ENCODE measurements at regions not wholly inside any gene's neighbourhood (a gene's known extent, or its start where the extent isn't known, plus 50 kb on each side); places are given as distances from the start of the nearest gene placed in this dataset.

DNA sequence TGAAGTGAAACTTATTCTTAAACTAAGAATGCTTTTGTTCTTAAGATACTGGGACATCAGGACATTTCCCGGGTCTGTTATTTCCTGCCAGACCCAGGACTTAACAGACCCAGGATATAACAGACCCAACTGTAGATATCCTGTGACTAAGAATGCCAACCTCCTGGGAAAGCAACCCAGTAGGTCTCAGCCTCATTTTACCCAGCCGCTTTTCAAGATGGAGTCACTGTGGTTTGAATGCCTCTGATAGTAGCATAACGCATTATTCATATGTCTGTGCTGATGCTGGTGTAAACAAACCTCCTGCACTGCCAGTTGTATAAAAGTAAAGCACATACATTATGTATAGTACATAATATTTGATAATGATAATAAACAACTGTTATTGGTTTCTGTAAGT, 185.8 kb upstream of the GPRIN3 start (continued):
- TF ChIP-seq, protein P1, sequence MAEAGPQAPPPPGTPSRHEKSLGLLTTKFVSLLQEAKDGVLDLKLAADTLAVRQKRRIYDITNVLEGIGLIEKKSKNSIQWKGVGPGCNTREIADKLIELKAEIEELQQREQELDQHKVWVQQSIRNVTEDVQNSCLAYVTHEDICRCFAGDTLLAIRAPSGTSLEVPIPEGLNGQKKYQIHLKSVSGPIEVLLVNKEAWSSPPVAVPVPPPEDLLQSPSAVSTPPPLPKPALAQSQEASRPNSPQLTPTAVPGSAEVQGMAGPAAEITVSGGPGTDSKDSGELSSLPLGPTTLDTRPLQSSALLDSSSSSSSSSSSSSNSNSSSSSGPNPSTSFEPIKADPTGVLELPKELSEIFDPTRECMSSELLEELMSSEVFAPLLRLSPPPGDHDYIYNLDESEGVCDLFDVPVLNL (IDR thresholded peaks at IDR 0.05; ENCODE audit: low read depth, low read length): no peak
- TF ChIP-seq, protein P2, sequence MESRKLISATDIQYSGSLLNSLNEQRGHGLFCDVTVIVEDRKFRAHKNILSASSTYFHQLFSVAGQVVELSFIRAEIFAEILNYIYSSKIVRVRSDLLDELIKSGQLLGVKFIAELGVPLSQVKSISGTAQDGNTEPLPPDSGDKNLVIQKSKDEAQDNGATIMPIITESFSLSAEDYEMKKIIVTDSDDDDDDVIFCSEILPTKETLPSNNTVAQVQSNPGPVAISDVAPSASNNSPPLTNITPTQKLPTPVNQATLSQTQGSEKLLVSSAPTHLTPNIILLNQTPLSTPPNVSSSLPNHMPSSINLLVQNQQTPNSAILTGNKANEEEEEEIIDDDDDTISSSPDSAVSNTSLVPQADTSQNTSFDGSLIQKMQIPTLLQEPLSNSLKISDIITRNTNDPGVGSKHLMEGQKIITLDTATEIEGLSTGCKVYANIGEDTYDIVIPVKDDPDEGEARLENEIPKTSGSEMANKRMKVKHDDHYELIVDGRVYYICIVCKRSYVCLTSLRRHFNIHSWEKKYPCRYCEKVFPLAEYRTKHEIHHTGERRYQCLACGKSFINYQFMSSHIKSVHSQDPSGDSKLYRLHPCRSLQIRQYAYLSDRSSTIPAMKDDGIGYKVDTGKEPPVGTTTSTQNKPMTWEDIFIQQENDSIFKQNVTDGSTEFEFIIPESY (IDR thresholded peaks at IDR 0.05): no peak
- no peak for TF ChIP-seq SUZ12 (IDR thresholded peaks at IDR 0.05; ENCODE audit: unreplicated experiment)
- TF ChIP-seq KDM1A (IDR thresholded peaks at IDR 0.05; ENCODE audit: borderline replicate concordance): no peak
- TF ChIP-seq TARDBP (IDR thresholded peaks at IDR 0.05; ENCODE audit: borderline replicate concordance): no peak
- TF ChIP-seq ZZZ3 (IDR thresholded peaks at IDR 0.05; ENCODE audit: control insufficient read depth, insufficient read length, low read depth): no peak
- no peak for TF ChIP-seq SMARCA5 (IDR thresholded peaks at IDR 0.05)
- no peak for TF ChIP-seq CHD2 (IDR thresholded peaks at IDR 0.05; ENCODE audit: borderline replicate concordance, low read depth, low read length)
- no peak for TF ChIP-seq YY1 (IDR thresholded peaks at IDR 0.05; ENCODE audit: low read depth, low read length)
- no peak for TF ChIP-seq RBBP5 (conservative IDR thresholded peaks at IDR 0.05)
- no peak for TF ChIP-seq DPF2 (IDR thresholded peaks at IDR 0.05)
- TF ChIP-seq BCL11A (IDR thresholded peaks at IDR 0.05; ENCODE audit: low read depth, low read length): no peak

DNA sequence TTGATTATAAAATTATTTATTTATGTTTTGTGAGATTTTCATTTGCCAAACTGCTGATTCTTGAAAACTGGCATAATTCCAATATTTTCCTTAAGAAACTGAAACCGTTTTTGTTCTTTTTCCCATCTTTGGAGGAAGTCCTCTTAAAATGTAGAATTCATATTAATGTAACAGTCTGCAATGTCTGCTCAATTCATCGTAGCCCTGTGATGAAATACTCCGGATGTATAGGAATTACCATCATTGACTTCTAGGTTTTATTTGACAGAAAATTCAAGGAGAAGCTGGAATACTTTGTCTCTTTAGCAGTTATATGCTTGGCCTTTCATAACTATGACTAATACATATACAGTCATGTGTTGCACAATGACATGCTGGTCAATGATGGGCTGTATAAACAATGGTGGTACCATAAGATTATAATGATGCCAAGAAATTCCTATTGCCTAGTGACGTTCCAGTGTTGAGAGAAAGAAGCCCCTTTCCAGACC, 185.0 kb upstream of the GPRIN3 start:
- RAD21 ChIA-PET (ENCODE audit: unreplicated experiment): no interaction called here
- Histone ChIP-seq H3K4me2 (ENCODE audit: control insufficient read depth, insufficient read depth) (no peak overlapping the region), H4K20me1 (ENCODE audit: control insufficient read depth, insufficient read depth) (no peaks in the 10 kb centered on the region), H3K4me1 (ENCODE audit: control insufficient read depth, insufficient read depth, low read length) (no peaks in the 10 kb centered on the region), H3K9ac (ENCODE audit: control insufficient read depth, insufficient read depth, low read length) (no peak overlapping the region), H2AFZ (ENCODE audit: control insufficient read depth, low read depth, low read length) (no peak overlapping the region), H3K4me3 (no peak overlapping the region), H3K27ac (ENCODE audit: control insufficient read depth, insufficient read depth) (no peak overlapping the region), H3K9me3 (replicated peaks; ENCODE audit: control insufficient read depth, insufficient read depth, low read length) (no peaks in the 10 kb centered on the region; the same call in 2 of the 3 replicates), H3K27me3 (replicated peaks in 1 of 2; ENCODE audit: control insufficient read depth in 2 of 2, insufficient read depth in 2 of 2, low read length in 1 of 2) (no peaks in the 10 kb centered on the region), H3K79me2 (ENCODE audit: control insufficient read depth, insufficient read depth, low read length) (no peaks in the 10 kb centered on the region), H3K36me3 (ENCODE audit: control insufficient read depth in 2 of 2, insufficient read depth in 2 of 2, low read length in 1 of 2) (no peaks in the 10 kb centered on the region)
- ATAC-seq: no peak
- intact Hi-C loops (cut with micrococcal nuclease; ENCODE audit: unreplicated experiment): no loop called here
- CTCF ChIA-PET: interaction anchor here (1.2 kb wide), 1 partner anchor 10 kb away, joined by 3 read pairs; no protein-coding TSS in a partner anchor
- in situ Hi-C loops (cut with MboI): no loop called here
- BruUV-seq (replicated peaks): no TSS peak
- TF ChIP-seq IKZF1 (conservative IDR thresholded peaks at IDR 0.05) (no peak), NFIC (IDR thresholded peaks at IDR 0.05; ENCODE audit: low read depth, low read length) (no peak), JUND (IDR thresholded peaks at IDR 0.05; ENCODE audit: low read depth, low read length) (no peak), GABPA (IDR thresholded peaks at IDR 0.05; ENCODE audit: low read depth) (no peak), EZH2 (IDR thresholded peaks at IDR 0.05; ENCODE audit: borderline replicate concordance, control insufficient read depth, low read depth, low read length) (no peak), STAT1 (conservative IDR thresholded peaks at IDR 0.05) (no peak), CEBPB (IDR thresholded peaks at IDR 0.05; ENCODE audit: borderline replicate concordance in 1 of 2, low read depth in 2 of 2, low read length in 2 of 2) (no peak)
- TF ChIP-seq, protein P3, sequence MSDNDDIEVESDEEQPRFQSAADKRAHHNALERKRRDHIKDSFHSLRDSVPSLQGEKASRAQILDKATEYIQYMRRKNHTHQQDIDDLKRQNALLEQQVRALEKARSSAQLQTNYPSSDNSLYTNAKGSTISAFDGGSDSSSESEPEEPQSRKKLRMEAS (IDR thresholded peaks at IDR 0.05; ENCODE audit: low read depth, low read length): no peak
- TF ChIP-seq, protein P4, sequence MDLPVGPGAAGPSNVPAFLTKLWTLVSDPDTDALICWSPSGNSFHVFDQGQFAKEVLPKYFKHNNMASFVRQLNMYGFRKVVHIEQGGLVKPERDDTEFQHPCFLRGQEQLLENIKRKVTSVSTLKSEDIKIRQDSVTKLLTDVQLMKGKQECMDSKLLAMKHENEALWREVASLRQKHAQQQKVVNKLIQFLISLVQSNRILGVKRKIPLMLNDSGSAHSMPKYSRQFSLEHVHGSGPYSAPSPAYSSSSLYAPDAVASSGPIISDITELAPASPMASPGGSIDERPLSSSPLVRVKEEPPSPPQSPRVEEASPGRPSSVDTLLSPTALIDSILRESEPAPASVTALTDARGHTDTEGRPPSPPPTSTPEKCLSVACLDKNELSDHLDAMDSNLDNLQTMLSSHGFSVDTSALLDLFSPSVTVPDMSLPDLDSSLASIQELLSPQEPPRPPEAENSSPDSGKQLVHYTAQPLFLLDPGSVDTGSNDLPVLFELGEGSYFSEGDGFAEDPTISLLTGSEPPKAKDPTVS (IDR thresholded peaks at IDR 0.05; ENCODE audit: low read depth, low read length): no peak
- DNase-seq (ENCODE audit: low read depth, low spot score): no peak
- POLR2A ChIA-PET: no interaction called here
- WGBS (ENCODE audit: insufficient coverage, insufficient replicate concordance, low lambda C conversion rate, missing lambda C conversion rate): 37% methylated on average over 4 of the region's 4 CpGs
- no peak for FAIRE-seq
- SMC1A ChIA-PET (ENCODE audit: uncharacterized antibody, unreplicated experiment): no interaction called here
